ENCODE measurements at regions not wholly inside any gene's neighbourhood (a gene's known extent, or its start where the extent isn't known, plus 50 kb on each side); places are given as distances from the start of the nearest gene placed in this dataset.

DNA sequence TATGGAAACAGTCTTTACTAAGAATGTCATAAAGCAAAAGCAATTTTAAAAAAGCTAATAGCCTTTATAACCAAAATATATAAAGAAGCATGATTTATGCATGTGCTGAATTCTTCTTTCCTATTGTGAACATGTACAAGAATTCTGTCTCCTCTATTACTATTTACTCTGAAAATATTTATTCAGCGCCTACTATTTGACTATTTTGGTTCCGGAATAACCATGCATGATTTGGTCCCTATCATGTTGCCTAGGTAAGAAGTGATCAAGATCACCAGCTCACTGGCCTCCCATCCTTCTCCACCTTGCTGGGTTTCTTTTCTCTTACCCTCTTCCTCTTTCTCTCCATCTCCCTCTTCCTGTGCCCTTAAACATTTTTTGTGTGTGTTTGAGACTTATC is 443.8 kb downstream of the SH3GL2 start:
- no CpG with 5 or more reads among the region's 2 CpGs for WGBS, 2 experiments (ENCODE audit: extremely low coverage in 2 of 2, insufficient read length in 1 of 2)
- no peak for ATAC-seq (ENCODE audit: low read depth)
- CTCF ChIA-PET = no interaction called here

More for the DNA sequence above, 443.8 kb downstream of the SH3GL2 start:
- no peaks in the 10 kb centered on the region for H3K9me1 ChIP-seq (ENCODE audit: insufficient read depth, low read length)
- H2BK20ac ChIP-seq (ENCODE audit: low read depth, low read length) = no peak overlapping the region
- no peak for TF ChIP-seq POLR2A (IDR thresholded peaks at IDR 0.05; ENCODE audit: low read depth, low read length)
- BruUV-seq (replicated peaks) = no TSS peak
- no peaks in the 10 kb centered on the region for H4K20me1 ChIP-seq (ENCODE audit: insufficient read depth, low read length)
- no peak for DNase-seq
- H3K79me1 ChIP-seq (ENCODE audit: low read depth in 1 of 2, low read length in 2 of 2) = no peaks in the 10 kb centered on the region
- H4K91ac ChIP-seq (ENCODE audit: insufficient read depth, low read depth, low read length) = no peak overlapping the region
- no peak overlapping the region for H4K8ac ChIP-seq (ENCODE audit: low read depth in 2 of 2, low read length in 2 of 2)
- H3K27ac ChIP-seq (ENCODE audit: insufficient read depth, low read length) = no peak overlapping the region
- no peak overlapping the region for H2BK15ac ChIP-seq (ENCODE audit: low read depth, low read length)
- H2BK120ac ChIP-seq (ENCODE audit: low read depth, low read length) = no peak overlapping the region
- no peak overlapping the region for H3K23ac ChIP-seq (ENCODE audit: low read depth, low read length)
- no peak overlapping the region for H4K5ac ChIP-seq (ENCODE audit: low read depth, low read length)
- in situ Hi-C loops (cut with MboI; ENCODE audit: low sequenced_read_pairs) (no loop called here), dilution Hi-C loops (cut with HindIII; ENCODE audit: low sequenced_read_pairs, unreplicated experiment) (no loop called here), intact Hi-C loops (cut with micrococcal nuclease) (no loop called here)
- H3K56ac ChIP-seq (ENCODE audit: extremely low read depth, insufficient read depth, low read length) = no peak overlapping the region
- no peak overlapping the region for H2BK5ac ChIP-seq (ENCODE audit: low read depth, low read length, poor library complexity, severe bottlenecking)
- H3K27me3 ChIP-seq (ENCODE audit: control insufficient read depth, insufficient read depth, low read length) = no peaks in the 10 kb centered on the region
- H3K36me3 ChIP-seq (ENCODE audit: control insufficient read depth, insufficient read depth, low read length) = no peaks in the 10 kb centered on the region
- H3K4me3 ChIP-seq (ENCODE audit: insufficient read depth, low read depth, low read length) = no peak overlapping the region
- no peak overlapping the region for H3K9ac ChIP-seq (ENCODE audit: low read depth, low read length)
- no peaks in the 10 kb centered on the region for H3K9me3 ChIP-seq (ENCODE audit: control insufficient read depth, insufficient read depth, low read length)
- no peaks in the 10 kb centered on the region for H3K4me1 ChIP-seq (ENCODE audit: control insufficient read depth, insufficient read depth, low read length)
- H2AFZ ChIP-seq (replicated peaks; ENCODE audit: low read length, poor library complexity) = no peak overlapping the region
- H3K18ac ChIP-seq (ENCODE audit: low read depth, low read length) = no peak overlapping the region
- POLR2A ChIA-PET (ENCODE audit: unreplicated experiment) = interaction anchor here (0.6 kb wide), 1 partner anchor 25 kb away, joined by 3 read pairs; no protein-coding TSS in a partner anchor
- no peak overlapping the region for H3K14ac ChIP-seq (replicated peaks; ENCODE audit: low read depth, low read length)
- H3K4me2 ChIP-seq (ENCODE audit: low read depth, low read length) = no peak overlapping the region
- H2AK9ac ChIP-seq (replicated peaks; ENCODE audit: low read depth, low read length, poor library complexity) = no peak overlapping the region
- H2AK5ac ChIP-seq (ENCODE audit: low read depth, low read length) = no peak overlapping the region
- H3K4ac ChIP-seq (ENCODE audit: low read depth, low read length) = no peak overlapping the region
